ENCODE measurements at regions not wholly inside any gene's neighbourhood (a gene's known extent, or its start where the extent isn't known, plus 50 kb on each side); places are given as distances from the start of the nearest gene placed in this dataset.
A peak's percentile ranks its signal among the peaks of the same experiment; 100 is the strongest.

GRCh38 chrX:118255921-118256320 is 90.0 kb upstream of the WDR44 start:
- no peak overlapping the region for H3K27ac ChIP-seq
- no peak for TF ChIP-seq CTCF (conservative IDR thresholded peaks at IDR 0.05)

GRCh38 chrX:118257781-118258180 is 88.1 kb upstream of the WDR44 start:
- no peak for TF ChIP-seq CTCF (conservative IDR thresholded peaks at IDR 0.05)
- H3K27ac ChIP-seq = no peak overlapping the region

GRCh38 chrX:118259213-118259612 is 86.7 kb upstream of the WDR44 start:
- no peak overlapping the region for H3K27ac ChIP-seq
- TF ChIP-seq CTCF (conservative IDR thresholded peaks at IDR 0.05) = no peak

GRCh38 chrX:118261151-118261550 is 84.8 kb upstream of the WDR44 start:
- no peak for TF ChIP-seq CTCF (conservative IDR thresholded peaks at IDR 0.05)
- no peak overlapping the region for H3K27ac ChIP-seq

- H3K27ac ChIP-seq = no peak overlapping the region
- TF ChIP-seq CTCF (conservative IDR thresholded peaks at IDR 0.05) = no peak
Observed at GRCh38 chrX:118271775-118272174, 74.1 kb upstream of the WDR44 start.

GRCh38 chrX:118272242-118272641 is 73.7 kb upstream of the WDR44 start:
- no peak overlapping the region for H3K27ac ChIP-seq
- TF ChIP-seq CTCF (conservative IDR thresholded peaks at IDR 0.05) = no peak

- no peak overlapping the region for H3K27ac ChIP-seq
- no peak for TF ChIP-seq CTCF (conservative IDR thresholded peaks at IDR 0.05)
Observed at GRCh38 chrX:118286066-118286762, 59.7 kb upstream of the WDR44 start.

GRCh38 chrX:118295818-118296217 is 50.1 kb upstream of the WDR44 start:
- H3K27ac ChIP-seq = 0 out of 2 replicates have a peak overlapping the region, but pooled peaks have one; percentile 10

All from VCaP (cell line).